Common myeloid progenitor, CD34-positive (primary cell): ENCODE measurements at regions not wholly inside any gene's neighbourhood (a gene's known extent, or its start where the extent isn't known, plus 50 kb on each side); places are given as distances from the start of the nearest gene placed in this dataset.
A peak's percentile ranks its signal among the peaks of the same experiment; 100 is the strongest.

Source experiments
- CTCF ChIA-PET: fragments of 350-600 bp; sonication (Branson Sonifier 250); formaldehyde crosslinking; loops from one replicate; lab custom pipeline; 2021; ENCODE audit warnings: antibody characterized with exemption; lab: Charles Lee
- POLR2A ChIA-PET: fragments of 350-600 bp; sonication (Branson Sonifier 250); formaldehyde crosslinking; loops from one replicate; lab custom pipeline; 2021; ENCODE audit warnings: antibody characterized with exemption; lab: Charles Lee
- DNase-seq, 3 donors: peaks; one replicate each; pipeline versions ENCODE4 v3.0.0 to v3.0.0-alpha.2; 2013
- H3K27ac ChIP-seq, 2 experiments: 1 replicate in 1 of 2; 2 replicates in 1 of 2; pipeline ENCODE4 v1.7.0; 2013; ENCODE audit warnings: inconsistent platforms in 2 of 2, low read length in 2 of 2, mild to moderate bottlenecking in 2 of 2, low read depth in 1 of 2, moderate library complexity in 1 of 2; ENCODE audit not compliant: severe bottlenecking in 2 of 2, insufficient read depth in 1 of 2, poor library complexity in 1 of 2
- H3K27me3 ChIP-seq, 5 experiments: replicated peaks in 2 of 5; 1 replicate in 3 of 5; 2 replicates in 2 of 5; pipeline versions ENCODE4 v1.6.1 to v1.7.0; 2013; ENCODE audit warnings: low read length in 4 of 5, mild to moderate bottlenecking in 2 of 5, moderate library complexity in 2 of 5, inconsistent platforms in 1 of 5; ENCODE audit not compliant: insufficient read depth in 5 of 5, control insufficient read depth in 4 of 5
- H3K36me3 ChIP-seq, 4 experiments: 1 replicate in 2 of 4; 2 replicates in 2 of 4; pipeline versions ENCODE4 v1.6.1 to v1.7.0; 2013; ENCODE audit warnings: low read length in 3 of 4, control low read depth in 1 of 4, mild to moderate bottlenecking in 1 of 4; ENCODE audit not compliant: control insufficient read depth in 4 of 4, insufficient read depth in 4 of 4
- H3K4me1 ChIP-seq, 4 experiments: 1 replicate in 3 of 4; 2 replicates in 1 of 4; pipeline versions ENCODE4 v1.6.1 to v1.7.1; 2013; ENCODE audit warnings: low read length in 3 of 4, mild to moderate bottlenecking in 3 of 4, control low read depth in 1 of 4, inconsistent platforms in 1 of 4, moderate library complexity in 1 of 4; ENCODE audit not compliant: control insufficient read depth in 4 of 4, insufficient read depth in 4 of 4; ENCODE audit errors: control extremely low read depth in 1 of 4
- H3K4me3 ChIP-seq, 7 experiments: 1 replicate in 4 of 7; 2 replicates in 3 of 7; pipeline versions ENCODE4 v1.5.1 to v1.7.0; 2013; ENCODE audit warnings: mild to moderate bottlenecking in 7 of 7, low read length in 6 of 7, moderate library complexity in 6 of 7, inconsistent platforms in 2 of 7, low read depth in 2 of 7, control low read depth in 1 of 7; ENCODE audit not compliant: insufficient read depth in 4 of 7, control insufficient read depth in 1 of 7; ENCODE audit errors: extremely low read depth in 1 of 7
- H3K9me3 ChIP-seq, 5 experiments: 1 replicate in 4 of 5; 2 replicates in 1 of 5; pipeline versions ENCODE4 v1.6.1 to v1.7.1; 2013; ENCODE audit warnings: low read length in 4 of 5, mild to moderate bottlenecking in 2 of 5, inconsistent platforms in 1 of 5, low read depth in 1 of 5, moderate library complexity in 1 of 5; ENCODE audit not compliant: control insufficient read depth in 4 of 5, insufficient read depth in 2 of 5; ENCODE audit errors: control extremely low read depth in 1 of 5
- WGBS: methylation state at CpG from one replicate; pipeline ENCODE4 v1.1.5; 2013; ENCODE audit not compliant: insufficient coverage; 5-methylcytosine and 5-hydroxymethylcytosine counted together

- DNase-seq: no peak
- Histone ChIP-seq H3K9me3 (no peaks in the 10 kb centered on the region), H3K27me3 (no peaks in the 10 kb centered on the region), H3K4me1 (no peaks in the 10 kb centered on the region), H3K27ac (no peak overlapping the region), H3K36me3 (no peaks in the 10 kb centered on the region), H3K4me3 (no peak overlapping the region)
- ChIA-PET CTCF (no interaction called here), POLR2A (no interaction called here)
- no CpG with 5 or more reads among the region's 3 CpGs for WGBS
Measured at GRCh38 chr6:141259091-141259490, 873.6 kb upstream of the GJE1 start.

DNA sequence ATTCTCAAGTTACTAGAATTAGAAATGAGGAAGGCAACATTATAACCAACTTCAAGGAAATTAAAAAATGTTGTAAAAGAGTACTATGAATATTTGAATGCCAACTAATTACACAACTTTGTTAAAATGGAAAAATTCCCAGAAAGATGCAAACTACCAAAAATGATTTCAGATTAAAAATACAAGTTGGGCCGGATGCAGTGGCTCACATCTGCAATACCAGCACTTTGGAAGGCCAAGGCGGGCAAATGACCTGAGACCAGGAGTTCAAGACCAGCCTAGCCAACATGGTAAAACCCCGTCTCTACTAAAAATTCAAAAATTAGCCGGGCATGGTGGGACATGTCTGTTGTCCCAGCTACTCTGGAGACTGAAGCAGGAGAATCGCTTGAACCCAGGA, 874.2 kb upstream of the GJE1 start:
- H3K4me1 ChIP-seq: no peaks in the 10 kb centered on the region
- no peaks in the 10 kb centered on the region for H3K9me3 ChIP-seq
- CTCF ChIA-PET: interaction anchor here (1.0 kb wide), 1 partner anchor 13 kb away, joined by 3 read pairs; no protein-coding TSS in a partner anchor
- H3K27ac ChIP-seq: no peak overlapping the region
- H3K4me3 ChIP-seq: no peak overlapping the region
- no peaks in the 10 kb centered on the region for H3K36me3 ChIP-seq
- DNase-seq: no peak
- POLR2A ChIA-PET: no interaction called here
- WGBS: 95% methylated on average over 4 of the region's 5 CpGs
- H3K27me3 ChIP-seq: no peaks in the 10 kb centered on the region

DNA sequence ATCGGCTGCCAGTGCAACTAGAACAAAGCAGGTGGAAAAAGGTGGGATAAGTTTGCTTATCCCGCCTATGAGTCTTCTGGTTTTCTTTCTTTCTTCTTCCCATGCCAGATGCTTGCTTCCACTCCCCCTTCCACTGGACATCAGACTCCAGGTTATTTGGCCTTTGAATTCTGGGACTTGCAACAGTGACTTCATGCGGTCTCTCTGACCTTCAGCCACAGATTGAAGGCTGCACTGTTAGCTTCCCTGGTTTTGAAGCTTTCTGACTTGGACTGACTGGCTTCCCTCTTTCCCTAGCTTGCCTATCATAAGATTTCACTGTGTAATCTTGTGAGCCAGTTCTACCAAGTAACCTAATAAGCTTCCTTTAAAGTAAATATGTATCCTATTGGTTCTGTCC, 878.4 kb upstream of the GJE1 start:
- WGBS: 92% methylated on average over 2 of the region's 3 CpGs
- ChIA-PET POLR2A (no interaction called here), CTCF (no interaction called here)
- Histone ChIP-seq H3K27ac (no peak overlapping the region), H3K4me1 (no peaks in the 10 kb centered on the region), H3K9me3 (no peaks in the 10 kb centered on the region), H3K36me3 (no peaks in the 10 kb centered on the region), H3K27me3 (no peaks in the 10 kb centered on the region), H3K4me3 (peak overlapping the region in 1 of 7 experiments; percentile 0)
- no peak for DNase-seq

DNA sequence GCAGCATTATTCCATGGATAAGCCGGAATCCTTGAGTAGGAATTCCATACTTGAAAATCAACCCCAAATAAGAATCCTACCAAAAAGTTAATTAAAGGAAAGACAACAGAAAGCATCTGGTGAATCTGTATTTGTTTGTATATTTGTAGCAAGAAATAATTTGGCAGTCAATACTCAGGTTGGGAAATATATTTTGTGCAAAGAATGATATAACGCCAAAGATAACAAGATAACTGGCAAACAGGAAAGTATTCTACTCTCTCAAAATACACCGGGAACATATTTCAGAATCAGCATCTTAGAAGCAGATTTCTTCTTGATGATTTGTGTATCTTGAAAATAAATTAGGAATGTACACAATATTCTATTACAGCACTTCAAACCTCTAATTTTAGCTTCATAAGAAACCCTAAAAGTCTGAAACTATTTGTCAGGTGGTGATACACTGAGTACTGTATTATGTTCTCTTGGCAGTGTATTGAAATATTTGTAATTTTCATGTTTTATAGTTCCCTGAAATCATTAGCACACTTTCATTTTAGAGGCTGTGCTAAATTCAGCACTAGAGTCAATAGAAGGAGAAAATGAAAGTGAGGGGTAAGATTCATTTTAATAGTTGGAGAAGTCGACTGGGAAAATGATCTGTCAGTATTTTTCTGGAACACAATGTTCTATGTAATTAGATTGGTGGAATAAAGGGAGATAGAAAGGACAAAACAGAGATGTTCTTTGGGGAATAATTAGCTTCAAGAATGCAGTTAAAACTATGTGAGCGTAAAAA, 879.7 kb upstream of the GJE1 start:
- H3K4me1 ChIP-seq: no peaks in the 10 kb centered on the region
- no peak overlapping the region for H3K4me3 ChIP-seq
- no peaks in the 10 kb centered on the region for H3K9me3 ChIP-seq
- WGBS: 77% methylated on average over 2 of the region's 5 CpGs
- H3K27me3 ChIP-seq: no peaks in the 10 kb centered on the region
- no peak overlapping the region for H3K27ac ChIP-seq
- H3K36me3 ChIP-seq: no peaks in the 10 kb centered on the region
- ChIA-PET POLR2A (interaction anchor here (0.5 kb wide), 1 partner anchor 57 kb away, joined by 3 read pairs; no protein-coding TSS in a partner anchor), CTCF (no interaction called here)
- DNase-seq: no peak

GRCh38 chr6:141251286-141251685, 881.4 kb upstream of the GJE1 start:
- no peak overlapping the region for H3K27ac ChIP-seq
- CTCF ChIA-PET: no interaction called here
- H3K4me3 ChIP-seq: no peak overlapping the region
- POLR2A ChIA-PET: no interaction called here
- H3K36me3 ChIP-seq: no peaks in the 10 kb centered on the region
- DNase-seq: no peak
- H3K27me3 ChIP-seq: no peaks in the 10 kb centered on the region
- H3K4me1 ChIP-seq: no peaks in the 10 kb centered on the region
- no peaks in the 10 kb centered on the region for H3K9me3 ChIP-seq

GRCh38 chr6:141248021-141248799, 884.5 kb upstream of the GJE1 start:
- DNase-seq: no peak
- CTCF ChIA-PET: no interaction called here
- WGBS: no CpG with 5 or more reads among the region's 4 CpGs
- H3K36me3 ChIP-seq: no peaks in the 10 kb centered on the region
- H3K27ac ChIP-seq: no peak overlapping the region
- no peaks in the 10 kb centered on the region for H3K4me1 ChIP-seq
- POLR2A ChIA-PET: no interaction called here
- H3K4me3 ChIP-seq: no peak overlapping the region
- H3K27me3 ChIP-seq: no peaks in the 10 kb centered on the region
- H3K9me3 ChIP-seq: no peaks in the 10 kb centered on the region

DNA sequence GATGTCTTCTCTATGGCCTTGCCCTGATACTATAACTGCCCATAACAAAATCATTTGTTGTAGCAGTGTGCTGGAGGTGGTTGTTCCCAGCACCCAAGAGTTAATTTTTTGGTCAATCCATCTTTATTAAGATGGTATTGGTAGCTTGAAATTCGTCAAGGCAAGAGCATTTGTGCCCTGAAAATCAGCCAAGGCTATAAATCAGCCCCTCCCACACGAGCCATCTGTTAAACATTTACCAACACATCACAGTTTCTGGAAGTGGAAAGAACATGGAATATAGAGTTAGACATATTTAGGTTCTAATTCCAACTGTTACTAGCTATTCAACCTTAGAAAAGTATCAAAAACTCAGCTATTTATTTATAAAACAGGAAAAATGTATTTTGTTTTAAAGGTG, 888.4 kb upstream of the GJE1 start:
- Histone ChIP-seq H3K9me3 (no peaks in the 10 kb centered on the region), H3K4me1 (no peaks in the 10 kb centered on the region), H3K4me3 (no peak overlapping the region), H3K27ac (no peak overlapping the region), H3K36me3 (no peaks in the 10 kb centered on the region), H3K27me3 (no peaks in the 10 kb centered on the region)
- ChIA-PET CTCF (no interaction called here), POLR2A (no interaction called here)
- DNase-seq: no peak
- WGBS: no CpG with 5 or more reads among the region's 2 CpGs
